ENCODE measurements at regions not wholly inside any gene's neighbourhood (a gene's known extent, or its start where the extent isn't known, plus 50 kb on each side); places are given as distances from the start of the nearest gene placed in this dataset.

- H3K27ac ChIP-seq: no peak overlapping the region
- TF ChIP-seq, protein P1, sequence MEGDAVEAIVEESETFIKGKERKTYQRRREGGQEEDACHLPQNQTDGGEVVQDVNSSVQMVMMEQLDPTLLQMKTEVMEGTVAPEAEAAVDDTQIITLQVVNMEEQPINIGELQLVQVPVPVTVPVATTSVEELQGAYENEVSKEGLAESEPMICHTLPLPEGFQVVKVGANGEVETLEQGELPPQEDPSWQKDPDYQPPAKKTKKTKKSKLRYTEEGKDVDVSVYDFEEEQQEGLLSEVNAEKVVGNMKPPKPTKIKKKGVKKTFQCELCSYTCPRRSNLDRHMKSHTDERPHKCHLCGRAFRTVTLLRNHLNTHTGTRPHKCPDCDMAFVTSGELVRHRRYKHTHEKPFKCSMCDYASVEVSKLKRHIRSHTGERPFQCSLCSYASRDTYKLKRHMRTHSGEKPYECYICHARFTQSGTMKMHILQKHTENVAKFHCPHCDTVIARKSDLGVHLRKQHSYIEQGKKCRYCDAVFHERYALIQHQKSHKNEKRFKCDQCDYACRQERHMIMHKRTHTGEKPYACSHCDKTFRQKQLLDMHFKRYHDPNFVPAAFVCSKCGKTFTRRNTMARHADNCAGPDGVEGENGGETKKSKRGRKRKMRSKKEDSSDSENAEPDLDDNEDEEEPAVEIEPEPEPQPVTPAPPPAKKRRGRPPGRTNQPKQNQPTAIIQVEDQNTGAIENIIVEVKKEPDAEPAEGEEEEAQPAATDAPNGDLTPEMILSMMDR (IDR thresholded peaks at IDR 0.05): no peak
- TF ChIP-seq ZFX (IDR thresholded peaks at IDR 0.05; ENCODE audit: borderline replicate concordance): no peak
Measured at GRCh38 chr22:47561766-47562165, 799.3 kb downstream of the TBC1D22A start.

- TF ChIP-seq ZFX (IDR thresholded peaks at IDR 0.05; ENCODE audit: borderline replicate concordance): no peak
- TF ChIP-seq, protein P1 (IDR thresholded peaks at IDR 0.05): no peak
- no peak overlapping the region for H3K27ac ChIP-seq
Measured at GRCh38 chr22:47561115-47561675, 798.7 kb downstream of the TBC1D22A start.

DNA sequence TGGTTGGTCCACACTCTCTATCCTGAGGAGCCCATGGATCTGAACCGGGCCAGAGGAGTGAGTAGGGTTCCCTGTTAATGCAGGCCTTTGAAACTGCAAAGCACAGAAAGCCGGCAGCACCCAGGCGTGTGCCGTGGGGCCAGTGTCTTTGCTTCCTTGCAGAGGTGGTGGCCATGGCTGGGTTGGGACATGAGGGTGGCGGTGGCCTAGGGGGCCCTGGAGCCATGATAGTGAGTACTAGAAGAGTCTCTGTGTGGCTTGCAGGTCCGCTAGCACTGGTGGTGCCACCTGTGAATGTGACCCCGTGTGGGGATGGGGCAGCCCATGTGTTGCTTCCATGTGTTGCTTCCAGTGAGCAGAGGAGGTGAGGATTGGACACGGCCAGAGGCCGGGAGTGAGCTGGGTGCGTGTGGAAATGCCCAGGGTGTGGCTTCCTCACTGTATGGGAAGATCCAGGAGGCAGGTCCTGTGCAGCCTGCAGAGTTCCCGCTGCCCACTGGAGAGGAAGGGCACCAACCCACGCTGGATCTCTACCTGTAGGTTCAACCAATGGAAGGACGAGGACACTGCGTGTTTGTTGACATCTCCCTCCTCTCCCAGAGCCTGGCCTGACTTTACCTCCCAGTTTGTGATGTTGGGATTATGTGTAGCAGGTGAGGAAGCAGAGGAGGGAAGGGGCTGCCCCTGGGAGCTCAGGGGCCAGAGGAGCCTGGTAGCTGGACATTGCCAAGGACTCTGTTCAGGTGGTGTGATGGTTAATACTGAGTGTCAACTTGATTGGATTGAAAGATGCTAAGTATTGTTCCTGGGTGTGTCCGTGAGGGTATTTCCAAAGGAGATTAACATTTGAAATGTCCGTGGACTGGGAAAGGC is 796.6 kb downstream of the TBC1D22A start:
- no peak overlapping the region for H3K27ac ChIP-seq
- no peak for TF ChIP-seq ZFX (IDR thresholded peaks at IDR 0.05; ENCODE audit: borderline replicate concordance)
- TF ChIP-seq, protein P1 (IDR thresholded peaks at IDR 0.05): no peak

DNA sequence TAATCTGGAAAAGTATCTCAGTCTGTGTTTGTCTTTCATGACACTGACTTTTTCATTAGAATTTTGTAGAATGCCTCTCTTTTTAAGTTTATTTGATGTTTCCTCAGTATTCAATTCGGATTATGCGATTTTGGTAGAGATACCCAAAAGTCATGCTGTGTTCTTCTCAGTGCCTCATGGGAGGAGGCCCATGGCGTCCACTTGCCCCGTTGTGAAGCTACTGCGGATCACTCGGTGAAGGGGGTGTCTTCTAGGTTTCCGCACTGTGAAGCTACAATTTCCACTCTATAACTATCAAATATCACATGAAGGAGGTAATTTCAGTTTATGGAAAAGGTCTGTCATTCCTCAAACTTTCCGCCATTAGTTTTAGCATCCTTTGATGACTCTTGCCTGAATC is 794.0 kb downstream of the TBC1D22A start:
- TF ChIP-seq ZFX (IDR thresholded peaks at IDR 0.05; ENCODE audit: borderline replicate concordance): no peak
- TF ChIP-seq, protein P1 (IDR thresholded peaks at IDR 0.05): no peak
- no peak overlapping the region for H3K27ac ChIP-seq

- no peak overlapping the region for H3K27ac ChIP-seq
- TF ChIP-seq ZFX (IDR thresholded peaks at IDR 0.05; ENCODE audit: borderline replicate concordance): no peak
- TF ChIP-seq, protein P1 (IDR thresholded peaks at IDR 0.05): no peak
Measured at GRCh38 chr22:47553436-47553835, 791.0 kb downstream of the TBC1D22A start.

GRCh38 chr22:47552541-47553205 is 790.2 kb downstream of the TBC1D22A start:
- no peak overlapping the region for H3K27ac ChIP-seq
- TF ChIP-seq ZFX (IDR thresholded peaks at IDR 0.05; ENCODE audit: borderline replicate concordance): no peak
- TF ChIP-seq, protein P1 (IDR thresholded peaks at IDR 0.05): no peak
